ENCODE measurements at regions not wholly inside any gene's neighbourhood (a gene's known extent, or its start where the extent isn't known, plus 50 kb on each side); places are given as distances from the start of the nearest gene placed in this dataset.

DNA sequence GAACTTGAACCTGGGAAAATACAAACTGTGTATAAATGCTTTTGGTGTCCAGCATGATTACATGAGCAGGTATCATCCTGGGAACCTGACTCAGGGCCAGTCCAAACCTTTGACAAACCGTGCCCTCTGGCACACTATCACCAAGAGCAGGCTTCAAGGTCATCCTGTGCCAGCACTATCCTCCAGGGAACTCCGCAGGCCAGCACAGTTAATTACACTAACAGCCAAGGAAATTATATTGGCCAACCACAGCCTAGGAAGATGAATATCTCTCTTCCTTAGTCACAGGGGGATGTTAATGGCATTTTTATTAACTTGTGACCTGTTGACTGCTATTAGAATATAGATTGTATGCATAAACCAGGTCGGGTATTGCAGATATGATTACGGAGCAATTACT, 262.0 kb downstream of the TUSC7 start (continued):
- TF ChIP-seq, protein P1, sequence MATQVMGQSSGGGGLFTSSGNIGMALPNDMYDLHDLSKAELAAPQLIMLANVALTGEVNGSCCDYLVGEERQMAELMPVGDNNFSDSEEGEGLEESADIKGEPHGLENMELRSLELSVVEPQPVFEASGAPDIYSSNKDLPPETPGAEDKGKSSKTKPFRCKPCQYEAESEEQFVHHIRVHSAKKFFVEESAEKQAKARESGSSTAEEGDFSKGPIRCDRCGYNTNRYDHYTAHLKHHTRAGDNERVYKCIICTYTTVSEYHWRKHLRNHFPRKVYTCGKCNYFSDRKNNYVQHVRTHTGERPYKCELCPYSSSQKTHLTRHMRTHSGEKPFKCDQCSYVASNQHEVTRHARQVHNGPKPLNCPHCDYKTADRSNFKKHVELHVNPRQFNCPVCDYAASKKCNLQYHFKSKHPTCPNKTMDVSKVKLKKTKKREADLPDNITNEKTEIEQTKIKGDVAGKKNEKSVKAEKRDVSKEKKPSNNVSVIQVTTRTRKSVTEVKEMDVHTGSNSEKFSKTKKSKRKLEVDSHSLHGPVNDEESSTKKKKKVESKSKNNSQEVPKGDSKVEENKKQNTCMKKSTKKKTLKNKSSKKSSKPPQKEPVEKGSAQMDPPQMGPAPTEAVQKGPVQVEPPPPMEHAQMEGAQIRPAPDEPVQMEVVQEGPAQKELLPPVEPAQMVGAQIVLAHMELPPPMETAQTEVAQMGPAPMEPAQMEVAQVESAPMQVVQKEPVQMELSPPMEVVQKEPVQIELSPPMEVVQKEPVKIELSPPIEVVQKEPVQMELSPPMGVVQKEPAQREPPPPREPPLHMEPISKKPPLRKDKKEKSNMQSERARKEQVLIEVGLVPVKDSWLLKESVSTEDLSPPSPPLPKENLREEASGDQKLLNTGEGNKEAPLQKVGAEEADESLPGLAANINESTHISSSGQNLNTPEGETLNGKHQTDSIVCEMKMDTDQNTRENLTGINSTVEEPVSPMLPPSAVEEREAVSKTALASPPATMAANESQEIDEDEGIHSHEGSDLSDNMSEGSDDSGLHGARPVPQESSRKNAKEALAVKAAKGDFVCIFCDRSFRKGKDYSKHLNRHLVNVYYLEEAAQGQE (IDR thresholded peaks at IDR 0.05; ENCODE audit: low read depth, low read length): no peak
- TF ChIP-seq, protein P2, sequence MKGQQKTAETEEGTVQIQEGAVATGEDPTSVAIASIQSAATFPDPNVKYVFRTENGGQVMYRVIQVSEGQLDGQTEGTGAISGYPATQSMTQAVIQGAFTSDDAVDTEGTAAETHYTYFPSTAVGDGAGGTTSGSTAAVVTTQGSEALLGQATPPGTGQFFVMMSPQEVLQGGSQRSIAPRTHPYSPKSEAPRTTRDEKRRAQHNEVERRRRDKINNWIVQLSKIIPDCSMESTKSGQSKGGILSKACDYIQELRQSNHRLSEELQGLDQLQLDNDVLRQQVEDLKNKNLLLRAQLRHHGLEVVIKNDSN (IDR thresholded peaks at IDR 0.05; ENCODE audit: borderline replicate concordance, low read depth): no peak
- TF ChIP-seq NFIC (IDR thresholded peaks at IDR 0.05; ENCODE audit: borderline replicate concordance): peak; percentile 15; the same call in 1 of the 2 replicates
- TF ChIP-seq NRF1 (IDR thresholded peaks at IDR 0.05; ENCODE audit: low read depth, low read length): no peak
- 0 out of 2 replicates have a peak, but pooled peaks have one; percentile 8 for TF ChIP-seq JUND (IDR thresholded peaks at IDR 0.05)

DNA sequence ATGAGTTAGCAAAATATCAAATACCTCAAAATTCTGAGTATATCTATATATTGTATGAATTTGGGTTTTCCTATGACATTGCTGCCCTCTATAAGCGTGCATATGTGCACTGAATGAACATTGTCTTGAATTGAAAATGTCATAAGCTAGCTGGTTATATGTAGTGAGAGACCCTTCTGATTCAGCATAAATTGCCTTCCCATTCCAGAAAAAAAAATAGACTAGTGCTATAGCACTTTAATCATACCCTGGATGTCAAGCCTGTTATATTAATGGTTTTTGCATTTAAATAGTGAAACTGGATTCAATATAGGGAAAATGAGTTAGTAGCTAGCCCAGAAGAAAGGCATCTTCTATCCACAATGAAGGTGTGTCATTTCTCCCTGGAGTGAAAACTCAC, 265.1 kb downstream of the TUSC7 start:
- H3K4me1 ChIP-seq (ENCODE audit: control insufficient read depth in 1 of 2, insufficient read depth in 2 of 2, low read depth in 1 of 2, low read length in 1 of 2): peaks cover 0 to 18% of the 10 kb centered on the region in 2 experiments; a peak in 2 of 4 replicates
- H3K4me2 ChIP-seq: no peak overlapping the region
- ChIA-PET POLR2A (no interaction called here), CTCF (interaction anchor here (1.0 to 3.6 kb wide), 2 partner anchors 204 to 572 kb away, joined by 4 to 17 read pairs; no protein-coding TSS in a partner anchor)
- DNase-seq: no peak
- H3K9ac ChIP-seq: no peak overlapping the region
- no peaks in the 10 kb centered on the region for H3K27me3 ChIP-seq (ENCODE audit: insufficient read depth)
- H3K9me2 ChIP-seq: no peaks in the 10 kb centered on the region
- H3K9me3 ChIP-seq: no peaks in the 10 kb centered on the region
- 0% methylated on average over 1 of the region's 1 CpG for WGBS (ENCODE audit: low lambda C conversion rate)
- no peaks in the 10 kb centered on the region for H3F3A ChIP-seq (replicated peaks; ENCODE audit: insufficient read depth)
- no peaks in the 10 kb centered on the region for H4K20me1 ChIP-seq (ENCODE audit: insufficient read depth)
- no peaks in the 10 kb centered on the region for H3K79me2 ChIP-seq (ENCODE audit: insufficient read depth)
- TF ChIP-seq TAF1 (IDR thresholded peaks at IDR 0.05; ENCODE audit: borderline replicate concordance, low read depth, low read length) (no peak), YY1 (IDR thresholded peaks at IDR 0.05; ENCODE audit: low read depth) (no peak), FOXM1 (IDR thresholded peaks at IDR 0.05; ENCODE audit: low read depth) (no peak), ELF1 (IDR thresholded peaks at IDR 0.05) (no peak), GABPA (IDR thresholded peaks at IDR 0.05; ENCODE audit: low read depth) (no peak), GATA2 (CRISPR knock-in tag; IDR thresholded peaks at IDR 0.05) (no peak), POLR2AphosphoS5 (IDR thresholded peaks at IDR 0.05; ENCODE audit: low read depth, low read length) (no peak), MEF2A (IDR thresholded peaks at IDR 0.05; ENCODE audit: borderline replicate concordance, low read depth) (no peak), SMC3 (IDR thresholded peaks at IDR 0.05; ENCODE audit: low read depth, low read length) (no peak)
- TF ChIP-seq, protein P3, sequence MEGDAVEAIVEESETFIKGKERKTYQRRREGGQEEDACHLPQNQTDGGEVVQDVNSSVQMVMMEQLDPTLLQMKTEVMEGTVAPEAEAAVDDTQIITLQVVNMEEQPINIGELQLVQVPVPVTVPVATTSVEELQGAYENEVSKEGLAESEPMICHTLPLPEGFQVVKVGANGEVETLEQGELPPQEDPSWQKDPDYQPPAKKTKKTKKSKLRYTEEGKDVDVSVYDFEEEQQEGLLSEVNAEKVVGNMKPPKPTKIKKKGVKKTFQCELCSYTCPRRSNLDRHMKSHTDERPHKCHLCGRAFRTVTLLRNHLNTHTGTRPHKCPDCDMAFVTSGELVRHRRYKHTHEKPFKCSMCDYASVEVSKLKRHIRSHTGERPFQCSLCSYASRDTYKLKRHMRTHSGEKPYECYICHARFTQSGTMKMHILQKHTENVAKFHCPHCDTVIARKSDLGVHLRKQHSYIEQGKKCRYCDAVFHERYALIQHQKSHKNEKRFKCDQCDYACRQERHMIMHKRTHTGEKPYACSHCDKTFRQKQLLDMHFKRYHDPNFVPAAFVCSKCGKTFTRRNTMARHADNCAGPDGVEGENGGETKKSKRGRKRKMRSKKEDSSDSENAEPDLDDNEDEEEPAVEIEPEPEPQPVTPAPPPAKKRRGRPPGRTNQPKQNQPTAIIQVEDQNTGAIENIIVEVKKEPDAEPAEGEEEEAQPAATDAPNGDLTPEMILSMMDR (IDR thresholded peaks at IDR 0.05): no peak
- H3K36me3 ChIP-seq (replicated peaks in 1 of 2; ENCODE audit: control insufficient read depth in 1 of 2, insufficient read depth in 2 of 2, low read length in 1 of 2): no peaks in the 10 kb centered on the region
- no peak overlapping the region for H3K27ac ChIP-seq (ENCODE audit: low read depth in 2 of 2, low read length in 1 of 2)
- H2AFZ ChIP-seq (ENCODE audit: low read depth): no peak overlapping the region
- no peak overlapping the region for H3K4me3 ChIP-seq (ENCODE audit: low read depth in 2 of 2, low read length in 1 of 2)
